Ishikawa (cell line): ENCODE measurements at regions not wholly inside any gene's neighbourhood (a gene's known extent, or its start where the extent isn't known, plus 50 kb on each side); places are given as distances from the start of the nearest gene placed in this dataset.

Source experiments
- CEBPB ChIP-seq: IDR thresholded peaks from 2 replicates; pipeline ENCODE4 v1.6.1; 2012
- CREB1 ChIP-seq: IDR thresholded peaks from 2 replicates; pipeline ENCODE4 v1.6.1; 2012; ENCODE audit warnings: low read depth
- EGR1 ChIP-seq: IDR thresholded peaks from 2 replicates; pipeline ENCODE4 v1.6.1; 2012
- EP300 ChIP-seq: IDR thresholded peaks from 2 replicates; pipeline ENCODE4 v1.6.1; 2012; ENCODE audit warnings: borderline replicate concordance
- FOXM1 ChIP-seq: IDR thresholded peaks from 2 replicates; pipeline ENCODE4 v1.6.1; 2012; ENCODE audit warnings: low read depth, borderline replicate concordance
- MAX ChIP-seq: IDR thresholded peaks from 2 replicates; pipeline ENCODE4 v1.6.1; 2012
- NFIC ChIP-seq: IDR thresholded peaks from 2 replicates; pipeline ENCODE4 v1.6.1; 2012
- RAD21 ChIP-seq: IDR thresholded peaks from 2 replicates; pipeline ENCODE4 v1.6.1; 2012; ENCODE audit warnings: low read depth
- TAF1 ChIP-seq: IDR thresholded peaks from 2 replicates; pipeline ENCODE4 v1.6.1; 2012; ENCODE audit warnings: low read depth, mild to moderate bottlenecking
- TCF12 ChIP-seq: IDR thresholded peaks from 2 replicates; pipeline ENCODE4 v1.6.1; 2012; ENCODE audit warnings: low read depth
- TEAD4 ChIP-seq: IDR thresholded peaks from 2 replicates; pipeline ENCODE4 v1.6.1; 2012
- USF1 ChIP-seq: IDR thresholded peaks from 2 replicates; pipeline ENCODE4 v1.6.1; 2012
- YY1 ChIP-seq: IDR thresholded peaks from 2 replicates; pipeline ENCODE4 v1.6.1; 2012; ENCODE audit warnings: low read depth
- ZBTB7A ChIP-seq: IDR thresholded peaks from 2 replicates; pipeline ENCODE4 v1.6.1; 2012; ENCODE audit warnings: low read depth
- TF ChIP-seq, protein P1 (sequence below): IDR thresholded peaks from 2 replicates; pipeline ENCODE4 v1.6.1; 2012; ENCODE audit warnings: low read depth, mild to moderate bottlenecking

DNA sequence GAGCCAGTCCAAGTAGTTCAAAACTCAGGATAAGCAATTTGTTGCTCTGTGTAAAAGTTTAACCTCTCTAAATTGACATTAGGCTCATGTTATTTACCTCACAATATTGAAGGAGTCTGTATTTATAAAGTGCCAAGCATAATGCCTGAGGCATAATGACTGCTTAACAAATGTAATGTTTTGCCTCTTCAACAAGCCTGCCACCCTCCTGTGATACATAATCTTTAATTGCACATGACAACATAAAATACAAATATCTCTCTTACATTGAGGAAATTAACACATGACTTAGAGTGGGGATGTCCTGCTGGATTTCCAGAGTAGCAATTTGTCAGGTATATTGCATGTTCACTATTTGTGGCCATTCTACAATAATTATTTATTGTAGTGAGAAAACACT is 469.2 kb upstream of the ANO5 start:
- no peak for TF ChIP-seq TAF1
- no peak for TF ChIP-seq TCF12
- TF ChIP-seq MAX, result no peak
- TF ChIP-seq YY1, result no peak
- TF ChIP-seq, protein P1, sequence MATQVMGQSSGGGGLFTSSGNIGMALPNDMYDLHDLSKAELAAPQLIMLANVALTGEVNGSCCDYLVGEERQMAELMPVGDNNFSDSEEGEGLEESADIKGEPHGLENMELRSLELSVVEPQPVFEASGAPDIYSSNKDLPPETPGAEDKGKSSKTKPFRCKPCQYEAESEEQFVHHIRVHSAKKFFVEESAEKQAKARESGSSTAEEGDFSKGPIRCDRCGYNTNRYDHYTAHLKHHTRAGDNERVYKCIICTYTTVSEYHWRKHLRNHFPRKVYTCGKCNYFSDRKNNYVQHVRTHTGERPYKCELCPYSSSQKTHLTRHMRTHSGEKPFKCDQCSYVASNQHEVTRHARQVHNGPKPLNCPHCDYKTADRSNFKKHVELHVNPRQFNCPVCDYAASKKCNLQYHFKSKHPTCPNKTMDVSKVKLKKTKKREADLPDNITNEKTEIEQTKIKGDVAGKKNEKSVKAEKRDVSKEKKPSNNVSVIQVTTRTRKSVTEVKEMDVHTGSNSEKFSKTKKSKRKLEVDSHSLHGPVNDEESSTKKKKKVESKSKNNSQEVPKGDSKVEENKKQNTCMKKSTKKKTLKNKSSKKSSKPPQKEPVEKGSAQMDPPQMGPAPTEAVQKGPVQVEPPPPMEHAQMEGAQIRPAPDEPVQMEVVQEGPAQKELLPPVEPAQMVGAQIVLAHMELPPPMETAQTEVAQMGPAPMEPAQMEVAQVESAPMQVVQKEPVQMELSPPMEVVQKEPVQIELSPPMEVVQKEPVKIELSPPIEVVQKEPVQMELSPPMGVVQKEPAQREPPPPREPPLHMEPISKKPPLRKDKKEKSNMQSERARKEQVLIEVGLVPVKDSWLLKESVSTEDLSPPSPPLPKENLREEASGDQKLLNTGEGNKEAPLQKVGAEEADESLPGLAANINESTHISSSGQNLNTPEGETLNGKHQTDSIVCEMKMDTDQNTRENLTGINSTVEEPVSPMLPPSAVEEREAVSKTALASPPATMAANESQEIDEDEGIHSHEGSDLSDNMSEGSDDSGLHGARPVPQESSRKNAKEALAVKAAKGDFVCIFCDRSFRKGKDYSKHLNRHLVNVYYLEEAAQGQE, result no peak
- TF ChIP-seq ZBTB7A, result no peak
- no peak for TF ChIP-seq CEBPB
- TF ChIP-seq EGR1, result no peak
- no peak for TF ChIP-seq NFIC
- TF ChIP-seq FOXM1, result no peak
- no peak for TF ChIP-seq CREB1
- no peak for TF ChIP-seq RAD21
- no peak for TF ChIP-seq TEAD4
- no peak for TF ChIP-seq EP300
- TF ChIP-seq USF1, result no peak

GRCh38 chr11:21727102-21727501 is 465.8 kb upstream of the ANO5 start:
- TF ChIP-seq RAD21 (no peak), ZBTB7A (no peak), MAX (no peak), CEBPB (no peak), NFIC (no peak), TEAD4 (no peak), YY1 (no peak), USF1 (no peak)

GRCh38 chr11:21736404-21736803 is 456.5 kb upstream of the ANO5 start:
- TF ChIP-seq ZBTB7A (no peak), CREB1 (no peak), EP300 (no peak), TAF1 (no peak), YY1 (no peak), CEBPB (no peak), FOXM1 (no peak), NFIC (no peak), TCF12 (no peak), TEAD4 (no peak), USF1 (no peak), MAX (no peak), EGR1 (no peak), RAD21 (no peak)
- TF ChIP-seq, protein P1, result no peak

DNA sequence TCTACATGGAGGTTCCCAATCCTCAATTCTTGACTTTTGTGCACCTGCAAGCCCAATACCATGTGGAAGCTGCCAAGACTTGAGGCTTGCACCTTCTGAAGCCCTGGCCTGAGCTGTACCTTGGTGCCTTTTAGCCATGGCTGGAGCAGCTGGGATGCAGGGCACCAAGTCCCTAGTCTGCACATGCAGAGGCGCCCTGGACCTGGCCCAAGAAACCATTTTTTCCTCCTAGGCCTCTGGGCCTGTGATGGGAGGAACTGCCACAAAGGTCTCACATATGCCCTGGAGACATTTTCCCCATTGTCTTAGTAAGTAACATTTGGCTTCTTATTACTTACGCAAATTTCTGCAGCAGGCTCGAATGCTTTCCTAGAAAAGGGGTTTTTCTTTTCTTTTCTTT is 431.9 kb upstream of the ANO5 start:
- no peak for TF ChIP-seq ZBTB7A
- no peak for TF ChIP-seq TAF1
- no peak for TF ChIP-seq MAX
- TF ChIP-seq TEAD4, result no peak
- no peak for TF ChIP-seq USF1
- no peak for TF ChIP-seq RAD21
- TF ChIP-seq YY1, result no peak
- TF ChIP-seq TCF12, result no peak
- TF ChIP-seq EGR1, result no peak
- no peak for TF ChIP-seq NFIC
- TF ChIP-seq CREB1, result no peak
- TF ChIP-seq, protein P1, result no peak
- TF ChIP-seq FOXM1, result no peak
- no peak for TF ChIP-seq CEBPB
- no peak for TF ChIP-seq EP300
